Stimulated activated CD4-positive, alpha-beta T cell treated with anti-CD3 and anti-CD28 coated beads, Interleukin-15, amount 100 ng/mL, for 1 hour (primary cell): ENCODE measurements at regions not wholly inside any gene's neighbourhood (a gene's known extent, or its start where the extent isn't known, plus 50 kb on each side); places are given as distances from the start of the nearest gene placed in this dataset.
"Not testable (repeated sequence)": the region's sequence is repeated elsewhere in the genome, so short reads cannot be mapped to it uniquely, and the experiment has no call there.

ENCODE experiments used
- DNase-seq, 2 donors: peaks; one replicate each; pipeline ENCODE4 v3.0.0-alpha.2; 2020; ENCODE audit warnings: low read depth in 1 of 2, low spot score in 1 of 2

- not testable (repeated sequence) for DNase-seq
Measured at GRCh38 chr4:138577826-138578225, 335.7 kb upstream of the SLC7A11 start.

- DNase-seq, result no peak
Measured at GRCh38 chr4:138577145-138577544, 335.0 kb upstream of the SLC7A11 start.

GRCh38 chr4:138576684-138577083, 334.5 kb upstream of the SLC7A11 start:
- DNase-seq, result no peak

- DNase-seq, result no peak
Measured at GRCh38 chr4:138573246-138573645, 331.1 kb upstream of the SLC7A11 start.

GRCh38 chr4:138572007-138572406, 329.9 kb upstream of the SLC7A11 start:
- DNase-seq, result no peak

GRCh38 chr4:138567696-138568095, 325.5 kb upstream of the SLC7A11 start:
- DNase-seq, result no peak

DNA sequence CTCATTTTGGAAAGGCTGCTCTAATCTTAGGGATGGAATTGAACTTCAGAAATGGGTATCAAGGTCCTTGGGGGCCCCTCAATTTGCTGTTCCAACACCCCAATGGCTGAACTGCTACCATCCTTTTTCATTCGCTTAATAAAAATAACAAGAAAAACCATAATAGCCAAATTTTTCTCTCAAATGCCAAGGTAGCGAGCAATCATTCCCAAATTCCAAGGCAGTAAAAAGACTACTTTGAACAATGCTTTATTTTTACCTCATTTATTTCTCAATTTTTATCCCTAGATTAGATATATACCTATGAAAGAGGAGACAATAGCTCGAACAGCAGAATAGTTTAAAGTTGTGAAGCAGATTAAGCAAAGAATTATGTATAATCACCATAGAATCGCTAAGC, 323.4 kb upstream of the SLC7A11 start:
- DNase-seq, result no peak

- DNase-seq, result no peak
Measured at GRCh38 chr4:138562544-138562991, 320.4 kb upstream of the SLC7A11 start.

DNA sequence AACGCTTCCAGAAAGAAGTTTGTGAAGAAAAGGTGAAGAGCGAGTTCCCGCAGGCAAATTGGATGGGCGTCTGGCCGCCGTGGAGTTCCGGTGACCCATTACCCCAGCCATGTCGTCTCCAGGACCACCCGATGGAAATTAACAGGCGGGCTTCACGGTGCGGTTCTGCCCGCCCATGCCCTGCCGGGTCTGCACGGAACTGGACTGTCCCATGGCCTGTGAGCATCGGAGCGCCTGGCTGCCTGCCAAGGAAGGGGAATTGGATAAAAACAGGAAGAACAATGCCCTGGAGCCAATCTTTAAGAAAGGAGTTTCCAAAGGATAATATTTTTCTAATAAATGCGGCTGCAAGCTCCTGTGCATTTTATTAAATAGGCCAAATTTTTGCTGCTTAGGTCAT, 319.8 kb upstream of the SLC7A11 start:
- no peak for DNase-seq

- no peak for DNase-seq
Measured at GRCh38 chr4:138561276-138561880, 319.2 kb upstream of the SLC7A11 start.

GRCh38 chr4:138560448-138560847, 318.3 kb upstream of the SLC7A11 start:
- no peak for DNase-seq

GRCh38 chr4:138558886-138559285, 316.7 kb upstream of the SLC7A11 start:
- no peak for DNase-seq

DNA sequence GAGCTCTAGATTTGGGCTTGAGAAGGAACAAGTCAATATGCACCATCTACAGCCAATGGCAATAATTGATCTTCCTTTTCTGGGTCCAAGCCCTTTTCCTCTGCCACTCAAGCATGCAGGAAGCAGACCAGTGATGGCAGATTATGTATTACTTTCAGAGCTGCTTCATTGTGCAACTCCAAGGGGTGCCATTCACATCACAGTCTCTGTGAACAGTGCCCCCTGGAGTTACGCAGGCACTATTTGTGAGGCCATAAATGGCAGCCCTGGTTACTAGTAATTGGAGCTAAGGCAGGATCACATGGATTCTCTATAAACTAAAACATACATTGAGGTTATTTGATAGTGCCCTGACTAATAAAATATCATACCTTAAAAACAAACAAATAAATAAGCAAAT, 313.4 kb upstream of the SLC7A11 start:
- DNase-seq, result no peak

DNA sequence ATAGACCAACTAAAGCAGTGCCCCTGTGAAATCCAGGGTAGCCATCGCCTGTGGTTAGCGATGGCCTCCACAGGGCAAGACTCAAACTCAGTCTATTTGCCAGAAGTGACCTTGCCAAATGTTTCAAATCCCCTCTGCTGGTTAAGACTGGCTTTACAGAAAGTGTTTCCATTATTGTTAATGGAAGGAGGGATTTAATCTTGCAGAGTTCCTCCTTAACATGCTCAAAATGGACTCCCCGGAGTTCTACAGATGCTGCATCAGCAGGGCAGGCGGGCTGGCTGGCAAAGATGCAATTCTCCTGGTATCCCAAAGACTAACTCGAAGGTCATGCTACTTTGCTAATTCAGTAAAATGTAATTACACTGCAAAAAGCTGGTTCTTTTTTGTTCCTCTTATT, 313.0 kb upstream of the SLC7A11 start:
- no peak for DNase-seq

- DNase-seq, result no peak
Measured at GRCh38 chr4:138553001-138553845, 311.1 kb upstream of the SLC7A11 start.

DNA sequence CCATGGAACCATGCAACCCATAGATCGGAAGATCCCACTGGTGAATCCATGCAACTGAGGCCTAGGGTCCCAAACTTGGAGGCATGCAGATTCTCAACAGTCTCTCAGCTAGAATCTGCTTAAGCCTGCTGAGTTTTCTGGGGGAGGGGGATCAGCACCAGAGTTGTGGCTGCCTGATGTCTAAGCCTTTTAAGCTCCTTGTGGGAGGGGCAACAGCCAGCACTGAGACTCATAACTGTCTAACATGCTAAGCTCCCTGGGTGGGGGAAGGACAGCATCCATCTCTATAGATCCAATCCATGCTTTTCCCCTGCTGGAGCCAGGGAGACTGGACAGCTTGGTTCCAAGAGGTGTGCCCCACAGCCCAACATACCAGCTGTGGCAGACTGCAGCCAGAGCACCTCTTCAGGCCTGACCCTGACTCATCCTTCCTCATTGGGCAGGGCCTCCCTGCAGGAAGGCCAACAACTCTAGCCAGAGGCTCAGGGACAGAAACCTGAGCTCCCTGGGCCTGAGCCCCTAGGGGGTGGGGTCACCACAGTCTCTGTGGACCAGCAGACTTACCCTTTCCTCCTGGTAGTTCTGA, 300.1 kb upstream of the SLC7A11 start:
- no peak for DNase-seq

DNA sequence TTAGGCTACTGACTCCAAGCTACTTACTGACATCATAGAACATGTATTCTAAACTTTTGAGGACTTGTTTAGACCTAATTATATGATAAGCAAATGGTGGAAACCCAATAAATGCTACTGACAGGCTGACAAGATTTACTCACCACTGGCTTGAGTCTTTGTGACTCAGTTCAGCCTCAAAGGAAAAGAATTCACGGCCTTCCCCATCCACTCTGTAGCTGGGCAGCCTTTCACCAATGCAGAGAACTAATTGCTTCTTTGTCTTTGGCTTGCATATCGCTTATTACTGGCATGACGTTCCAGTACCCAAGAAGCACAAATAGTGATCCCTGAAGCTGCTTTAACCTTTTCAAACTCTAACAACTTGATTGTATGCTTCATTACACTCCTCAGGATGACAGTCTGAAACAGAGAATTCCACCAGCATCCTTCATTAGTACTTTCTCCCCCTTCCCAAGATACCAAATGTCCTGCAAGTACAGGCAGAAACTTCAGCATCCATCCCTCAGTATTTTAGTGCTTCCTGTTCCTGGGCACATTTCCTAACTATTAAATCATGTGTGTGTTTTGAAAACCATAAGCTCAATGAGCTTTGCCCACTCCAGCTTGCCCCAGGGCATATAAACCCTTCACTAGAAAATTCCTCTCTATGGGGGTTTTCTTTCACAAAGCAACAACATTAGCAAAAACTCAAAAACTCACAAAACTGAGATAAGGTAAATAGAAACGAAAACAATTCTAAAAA, 298.1 kb upstream of the SLC7A11 start:
- DNase-seq, result no peak

DNA sequence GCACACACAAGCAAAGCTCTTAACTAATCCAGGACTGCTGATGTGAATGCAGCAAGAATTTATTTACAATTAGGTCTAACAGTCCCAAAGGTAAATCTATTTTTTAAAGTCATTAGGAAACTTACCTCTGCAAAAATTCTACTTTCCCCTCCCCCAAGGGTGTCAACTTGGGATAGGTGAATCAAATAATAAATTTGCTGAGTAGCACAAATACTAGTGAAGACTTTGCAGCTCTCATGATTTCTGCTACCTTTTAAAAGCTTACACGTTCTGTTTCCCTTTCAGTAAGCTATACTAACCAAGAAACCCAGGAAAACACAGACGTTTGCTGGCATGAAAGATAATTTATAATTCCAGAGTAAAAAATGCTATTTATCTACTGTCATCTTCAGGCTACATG, 296.6 kb upstream of the SLC7A11 start:
- no peak for DNase-seq

GRCh38 chr4:138537731-138538490, 295.8 kb upstream of the SLC7A11 start:
- no peak for DNase-seq

DNA sequence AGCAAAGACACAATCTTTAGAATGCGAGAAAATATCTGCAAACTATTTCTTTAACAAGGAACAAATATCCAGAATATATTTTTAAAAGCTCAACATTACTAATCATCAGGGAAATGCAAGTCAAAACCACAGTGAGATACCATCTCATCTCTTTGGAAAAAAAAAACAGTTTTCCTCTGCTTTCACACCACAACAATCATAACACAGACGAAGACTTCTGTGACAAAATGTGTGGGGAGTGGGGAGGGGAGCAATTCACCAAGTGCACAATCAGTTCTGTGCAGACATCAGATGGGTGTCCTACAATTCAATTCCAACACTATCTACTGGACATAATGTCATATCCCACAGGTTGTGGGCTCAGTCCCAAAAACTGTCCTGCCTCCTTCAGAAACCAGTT, 293.2 kb upstream of the SLC7A11 start:
- no peak for DNase-seq

- DNase-seq, result no peak
Measured at GRCh38 chr4:138522366-138522765, 280.2 kb upstream of the SLC7A11 start.
